Astrocyte of the cerebellum (primary cell): ENCODE measurements at regions not wholly inside any gene's neighbourhood (a gene's known extent, or its start where the extent isn't known, plus 50 kb on each side); places are given as distances from the start of the nearest gene placed in this dataset.

Experiments
- DNase-seq: peaks from one replicate; pipeline ENCODE4 v3.0.0-alpha.2; 2011; ENCODE audit warnings: low read depth
- H3K4me3 ChIP-seq: 2 replicates; pipeline ENCODE4 v1.5.1; 2011; ENCODE audit warnings: mild to moderate bottlenecking, low read depth, low read length, moderate library complexity
- CTCF ChIP-seq: IDR thresholded peaks from 2 replicates; pipeline ENCODE4 v1.5.1; 2012; ENCODE audit warnings: low read length, low read depth, moderate library complexity, mild to moderate bottlenecking; ENCODE audit errors: missing control alignments
- in situ Hi-C: cut with HindIII; loops from 2 replicates; pipeline ENCODE4 v1.10.0; 2017; ENCODE audit warnings: low sequenced_read_pairs

GRCh38 chr5:174251305-174252000 lies 205.9 kb downstream of the NSG2 start:
- no peak for DNase-seq
- in situ Hi-C loops, result no loop called here
- TF ChIP-seq CTCF, result no peak
- no peak overlapping the region for H3K4me3 ChIP-seq

- no peak overlapping the region for H3K4me3 ChIP-seq
- in situ Hi-C loops, result no loop called here
- no peak for TF ChIP-seq CTCF
- no peak for DNase-seq
Measured at GRCh38 chr5:174252121-174252520, 206.6 kb downstream of the NSG2 start.

- in situ Hi-C loops, result no loop called here
- TF ChIP-seq CTCF, result no peak
- DNase-seq, result peak; percentile 39
- H3K4me3 ChIP-seq, result no peak overlapping the region
Measured at GRCh38 chr5:174259696-174260420, 214.4 kb downstream of the NSG2 start.

GRCh38 chr5:174271316-174271715 lies 225.8 kb downstream of the NSG2 start:
- no peak overlapping the region for H3K4me3 ChIP-seq
- DNase-seq, result no peak
- no peak for TF ChIP-seq CTCF
- in situ Hi-C loops, result no loop called here

- no peak for TF ChIP-seq CTCF
- no peak overlapping the region for H3K4me3 ChIP-seq
- no peak for DNase-seq
- in situ Hi-C loops, result no loop called here
Measured at GRCh38 chr5:174272671-174273070, 227.2 kb downstream of the NSG2 start.

GRCh38 chr5:174273325-174273724 lies 227.8 kb downstream of the NSG2 start:
- H3K4me3 ChIP-seq, result no peak overlapping the region
- TF ChIP-seq CTCF, result no peak
- in situ Hi-C loops, result no loop called here
- no peak for DNase-seq
